Breast epithelium (tissue), 4 donors: ENCODE measurements at regions not wholly inside any gene's neighbourhood (a gene's known extent, or its start where the extent isn't known, plus 50 kb on each side); places are given as distances from the start of the nearest gene placed in this dataset.
A peak's percentile ranks its signal among the peaks of the same experiment; 100 is the strongest.
"Not testable (repeated sequence)": the region's sequence is repeated elsewhere in the genome, so short reads cannot be mapped to it uniquely, and the experiment has no call there.

Experiments
- DNase-seq, 2 donors: peaks; one replicate each; pipeline ENCODE4 v3.0.0-alpha.2; 2019; ENCODE audit warnings: low spot score in 2 of 2
- H3K27ac ChIP-seq, 2 donors: fragments of 200-600 bp; sonication (generic) in 1 of 2; one replicate each; pipeline ENCODE4 v1.5.1; 2016 to 2019; ENCODE audit warnings: mild to moderate bottlenecking in 1 of 2
- H3K27me3 ChIP-seq, 2 donors: fragments of 200-600 bp; sonication (generic) in 1 of 2; one replicate each; pipeline versions ENCODE4 v1.5.1 to v1.6.0; 2017 to 2019; ENCODE audit warnings: control low read depth in 1 of 2, mild to moderate bottlenecking in 1 of 2
- H3K36me3 ChIP-seq: fragments of 200-600 bp; one replicate; pipeline ENCODE4 v1.5.1; 2019
- H3K4me1 ChIP-seq, 2 donors: fragments of 200-600 bp; sonication (generic); one replicate each; pipeline ENCODE4 v1.5.1; 2016 to 2019; ENCODE audit warnings: control low read depth in 1 of 2
- H3K4me3 ChIP-seq, 3 donors: fragments of 200-600 bp; sonication (generic); 1 replicate in 2 of 3; 2 replicates in 1 of 3; pipeline ENCODE4 v1.5.1; 2016 to 2019; ENCODE audit warnings: mild to moderate bottlenecking in 3 of 3, moderate library complexity in 2 of 3
- H3K9me3 ChIP-seq, 2 donors: fragments of 200-600 bp; sonication (generic) in 1 of 2; one replicate each; pipeline ENCODE4 v1.5.1; 2016 to 2019; ENCODE audit warnings: control low read depth in 1 of 2
- CTCF ChIP-seq, 3 donors: fragments of 450-650 bp; IDR thresholded peaks; one replicate each; pipeline ENCODE4 v1.5.1; 2016 to 2017; ENCODE audit warnings: antibody characterized with exemption in 3 of 3, mild to moderate bottlenecking in 3 of 3, moderate library complexity in 3 of 3
- POLR2AphosphoS5 ChIP-seq, 3 donors: sonication (generic); formaldehyde crosslinking; IDR thresholded peaks; one replicate each; pipeline ENCODE4 v1.6.1; 2017; ENCODE audit warnings: antibody characterized with exemption in 3 of 3
- intact Hi-C: fragments of 100-400 bp; cut with DNase I; formaldehyde crosslinking; loops from one replicate; pipeline ENCODE4 v1.15.1; 2023; ENCODE audit warnings: low total_unique reads

GRCh38 chr3:195999176-195999575 is 82.7 kb downstream of the TFRC start:
- H3K4me3 ChIP-seq, H3K27me3 ChIP-seq, intact Hi-C loops, H3K36me3 ChIP-seq, H3K9me3 ChIP-seq, DNase-seq, H3K4me1 ChIP-seq, H3K27ac ChIP-seq: not testable (repeated sequence)

GRCh38 chr3:195996314-195996713 is 85.6 kb downstream of the TFRC start:
- H3K36me3 ChIP-seq, intact Hi-C loops, H3K27ac ChIP-seq, DNase-seq, H3K27me3 ChIP-seq, H3K4me3 ChIP-seq, H3K9me3 ChIP-seq, H3K4me1 ChIP-seq: not testable (repeated sequence)

- TF ChIP-seq CTCF (IDR thresholded peaks at IDR 0.05), result peak in 1 of 3 donors; percentile 13
- H3K9me3 ChIP-seq, H3K4me3 ChIP-seq, DNase-seq, intact Hi-C loops, H3K27ac ChIP-seq, H3K27me3 ChIP-seq, H3K4me1 ChIP-seq, H3K36me3 ChIP-seq: not testable (repeated sequence)
Measured at GRCh38 chr3:195994343-195994742, 86.0 kb upstream of the TNK2 start.

GRCh38 chr3:195993671-195994070 is 85.3 kb upstream of the TNK2 start:
- H3K4me1 ChIP-seq, H3K9me3 ChIP-seq, intact Hi-C loops, DNase-seq, H3K4me3 ChIP-seq, H3K27ac ChIP-seq, H3K36me3 ChIP-seq, H3K27me3 ChIP-seq: not testable (repeated sequence)

- H3K36me3 ChIP-seq, H3K4me3 ChIP-seq, H3K27me3 ChIP-seq, intact Hi-C loops, H3K4me1 ChIP-seq, H3K9me3 ChIP-seq, DNase-seq, H3K27ac ChIP-seq: not testable (repeated sequence)
Measured at GRCh38 chr3:195992956-195993595, 84.7 kb upstream of the TNK2 start.

- H3K4me3 ChIP-seq, intact Hi-C loops, H3K9me3 ChIP-seq, H3K4me1 ChIP-seq, H3K27me3 ChIP-seq, H3K27ac ChIP-seq, DNase-seq, H3K36me3 ChIP-seq: not testable (repeated sequence)
Measured at GRCh38 chr3:195991986-195992385, 83.6 kb upstream of the TNK2 start.

GRCh38 chr3:195991243-195991642 is 82.9 kb upstream of the TNK2 start:
- H3K27me3 ChIP-seq, H3K4me3 ChIP-seq, H3K4me1 ChIP-seq, DNase-seq, H3K9me3 ChIP-seq, H3K36me3 ChIP-seq, H3K27ac ChIP-seq, intact Hi-C loops: not testable (repeated sequence)

GRCh38 chr3:195990841-195991174 is 82.5 kb upstream of the TNK2 start:
- peak overlapping the region; percentile 81 to 88 for H3K27ac ChIP-seq
- H3K4me1 ChIP-seq, H3K9me3 ChIP-seq, H3K27me3 ChIP-seq, H3K36me3 ChIP-seq, DNase-seq, intact Hi-C loops: not testable (repeated sequence)
- peak overlapping the region; percentile 61 to 74 (median 65) for H3K4me3 ChIP-seq

- H3K36me3 ChIP-seq, intact Hi-C loops, H3K9me3 ChIP-seq, H3K27me3 ChIP-seq, H3K4me1 ChIP-seq: not testable (repeated sequence)
- TF ChIP-seq CTCF (IDR thresholded peaks at IDR 0.05) (peak in 1 of 3 donors; percentile 19), POLR2AphosphoS5 (IDR thresholded peaks at IDR 0.05) (peak in 1 of 3 donors; percentile 17)
- peak; percentile 84 for DNase-seq
- Histone ChIP-seq H3K27ac (peak overlapping the region; percentile 81 to 88), H3K4me3 (peak overlapping the region; percentile 61 to 74 (median 65))
Measured at GRCh38 chr3:195989921-195990840, 81.8 kb upstream of the TNK2 start.

GRCh38 chr3:195989197-195989920 is 81.0 kb upstream of the TNK2 start:
- intact Hi-C loops, H3K9me3 ChIP-seq, DNase-seq, H3K27me3 ChIP-seq, H3K4me1 ChIP-seq, H3K36me3 ChIP-seq: not testable (repeated sequence)
- peak overlapping the region; percentile 61 to 74 (median 65) for H3K4me3 ChIP-seq
- peak overlapping the region in 1 of 2 donors; percentile 88 for H3K27ac ChIP-seq

GRCh38 chr3:195988764-195989163 is 80.4 kb upstream of the TNK2 start:
- H3K4me1 ChIP-seq, H3K27me3 ChIP-seq, DNase-seq, H3K9me3 ChIP-seq, intact Hi-C loops, H3K36me3 ChIP-seq, H3K27ac ChIP-seq: not testable (repeated sequence)
- H3K4me3 ChIP-seq, result peak overlapping the region in 2 of 3 donors; percentile 3 to 10
